ENCODE measurements at regions not wholly inside any gene's neighbourhood (a gene's known extent, or its start where the extent isn't known, plus 50 kb on each side); places are given as distances from the start of the nearest gene placed in this dataset.

DNA sequence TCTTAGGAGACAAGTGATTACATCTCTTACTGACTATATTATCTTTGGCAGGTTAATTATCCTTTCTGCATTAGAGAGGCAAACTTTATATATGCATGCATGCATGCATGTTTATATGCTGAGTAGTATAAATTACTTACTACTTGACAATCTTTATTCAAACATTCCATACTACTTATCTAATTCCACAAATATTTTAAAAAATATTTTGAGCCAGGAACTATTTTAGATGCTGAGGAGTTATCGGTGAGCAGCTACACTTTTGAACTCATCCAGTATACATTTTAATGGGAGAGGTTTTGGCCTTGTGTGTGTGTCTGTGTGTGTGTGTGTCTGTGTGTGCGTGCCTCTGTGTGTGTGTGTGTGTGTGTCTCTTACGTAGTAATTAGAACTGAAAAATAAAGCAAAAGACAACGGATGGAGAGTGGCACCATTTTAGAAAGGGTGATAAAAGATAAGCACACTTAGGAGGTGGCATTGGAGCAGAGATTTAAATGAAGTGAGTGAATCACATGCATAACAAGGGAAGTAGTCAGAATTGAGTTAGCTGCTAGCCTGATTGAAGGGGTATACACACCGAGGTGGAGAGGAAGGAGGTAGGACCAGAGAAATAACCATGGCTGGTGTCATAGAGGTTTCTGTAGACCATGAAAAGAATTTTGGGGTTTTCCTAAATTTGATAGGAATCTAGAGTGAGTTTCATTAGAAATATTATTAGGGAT, 1488.4 kb downstream of the MRPL39 start:
- TF ChIP-seq, protein P1, sequence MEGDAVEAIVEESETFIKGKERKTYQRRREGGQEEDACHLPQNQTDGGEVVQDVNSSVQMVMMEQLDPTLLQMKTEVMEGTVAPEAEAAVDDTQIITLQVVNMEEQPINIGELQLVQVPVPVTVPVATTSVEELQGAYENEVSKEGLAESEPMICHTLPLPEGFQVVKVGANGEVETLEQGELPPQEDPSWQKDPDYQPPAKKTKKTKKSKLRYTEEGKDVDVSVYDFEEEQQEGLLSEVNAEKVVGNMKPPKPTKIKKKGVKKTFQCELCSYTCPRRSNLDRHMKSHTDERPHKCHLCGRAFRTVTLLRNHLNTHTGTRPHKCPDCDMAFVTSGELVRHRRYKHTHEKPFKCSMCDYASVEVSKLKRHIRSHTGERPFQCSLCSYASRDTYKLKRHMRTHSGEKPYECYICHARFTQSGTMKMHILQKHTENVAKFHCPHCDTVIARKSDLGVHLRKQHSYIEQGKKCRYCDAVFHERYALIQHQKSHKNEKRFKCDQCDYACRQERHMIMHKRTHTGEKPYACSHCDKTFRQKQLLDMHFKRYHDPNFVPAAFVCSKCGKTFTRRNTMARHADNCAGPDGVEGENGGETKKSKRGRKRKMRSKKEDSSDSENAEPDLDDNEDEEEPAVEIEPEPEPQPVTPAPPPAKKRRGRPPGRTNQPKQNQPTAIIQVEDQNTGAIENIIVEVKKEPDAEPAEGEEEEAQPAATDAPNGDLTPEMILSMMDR (IDR thresholded peaks at IDR 0.05): no peak
- no peak for TF ChIP-seq POLR2AphosphoS5 (IDR thresholded peaks at IDR 0.05)
